Brain microvascular endothelial cell (primary cell): ENCODE measurements at regions not wholly inside any gene's neighbourhood (a gene's known extent, or its start where the extent isn't known, plus 50 kb on each side); places are given as distances from the start of the nearest gene placed in this dataset.

Source experiments
- DNase-seq: peaks from one replicate; pipeline ENCODE4 v3.0.0-alpha.2; 2020
- H3K27ac ChIP-seq: fragments of 250-450 bp; sonication (Bioruptor Pico); 2 replicates; pipeline ENCODE4 v1.5.1; 2020; ENCODE audit warnings: mild to moderate bottlenecking, moderate library complexity
- H3K27me3 ChIP-seq: fragments of 250-450 bp; sonication (Bioruptor Pico); replicated peaks from 2 replicates; pipeline ENCODE4 v1.5.1; 2020; ENCODE audit warnings: mild to moderate bottlenecking
- H3K36me3 ChIP-seq: fragments of 250-450 bp; sonication (Bioruptor Pico); replicated peaks from 2 replicates; pipeline ENCODE4 v1.5.1; 2020; ENCODE audit warnings: mild to moderate bottlenecking
- H3K4me3 ChIP-seq: 2 replicates; pipeline ENCODE4 v1.5.1; 2011; ENCODE audit warnings: low read depth, mild to moderate bottlenecking, control low read depth, low read length, moderate library complexity
- in situ Hi-C: cut with HindIII; loops from 2 replicates; pipeline ENCODE4 v1.10.0; 2017; ENCODE audit warnings: low sequenced_read_pairs, low pct_ligation_motif_present
- TF ChIP-seq, protein P1 (sequence below): IDR thresholded peaks from 2 replicates; pipeline ENCODE4 v1.5.1; 2011; ENCODE audit warnings: low read depth, mild to moderate bottlenecking, moderate library complexity, low read length, control low read depth, inconsistent platforms; ENCODE audit errors: missing control alignments

GRCh38 chr2:6111781-6112261 lies 419.6 kb downstream of the SOX11 start:
- Histone ChIP-seq H3K4me3 (no peak overlapping the region), H3K36me3 (no peaks in the 10 kb centered on the region), H3K27ac (no peak overlapping the region), H3K27me3 (no peaks in the 10 kb centered on the region)
- in situ Hi-C loops: no loop called here
- TF ChIP-seq, protein P1, sequence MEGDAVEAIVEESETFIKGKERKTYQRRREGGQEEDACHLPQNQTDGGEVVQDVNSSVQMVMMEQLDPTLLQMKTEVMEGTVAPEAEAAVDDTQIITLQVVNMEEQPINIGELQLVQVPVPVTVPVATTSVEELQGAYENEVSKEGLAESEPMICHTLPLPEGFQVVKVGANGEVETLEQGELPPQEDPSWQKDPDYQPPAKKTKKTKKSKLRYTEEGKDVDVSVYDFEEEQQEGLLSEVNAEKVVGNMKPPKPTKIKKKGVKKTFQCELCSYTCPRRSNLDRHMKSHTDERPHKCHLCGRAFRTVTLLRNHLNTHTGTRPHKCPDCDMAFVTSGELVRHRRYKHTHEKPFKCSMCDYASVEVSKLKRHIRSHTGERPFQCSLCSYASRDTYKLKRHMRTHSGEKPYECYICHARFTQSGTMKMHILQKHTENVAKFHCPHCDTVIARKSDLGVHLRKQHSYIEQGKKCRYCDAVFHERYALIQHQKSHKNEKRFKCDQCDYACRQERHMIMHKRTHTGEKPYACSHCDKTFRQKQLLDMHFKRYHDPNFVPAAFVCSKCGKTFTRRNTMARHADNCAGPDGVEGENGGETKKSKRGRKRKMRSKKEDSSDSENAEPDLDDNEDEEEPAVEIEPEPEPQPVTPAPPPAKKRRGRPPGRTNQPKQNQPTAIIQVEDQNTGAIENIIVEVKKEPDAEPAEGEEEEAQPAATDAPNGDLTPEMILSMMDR: no peak
- DNase-seq: no peak

GRCh38 chr2:6113786-6114185 lies 421.6 kb downstream of the SOX11 start:
- in situ Hi-C loops: no loop called here

GRCh38 chr2:6127718-6128117 lies 435.5 kb downstream of the SOX11 start:
- DNase-seq: no peak
- H3K4me3 ChIP-seq: no peak overlapping the region
- no peaks in the 10 kb centered on the region for H3K36me3 ChIP-seq
- in situ Hi-C loops: no loop called here
- H3K27me3 ChIP-seq: no peaks in the 10 kb centered on the region
- TF ChIP-seq, protein P1: no peak
- no peak overlapping the region for H3K27ac ChIP-seq

More at GRCh38 chr2:6113786-6114185, 421.6 kb downstream of the SOX11 start:
- no peak overlapping the region for H3K27ac ChIP-seq
- H3K36me3 ChIP-seq: no peaks in the 10 kb centered on the region
- H3K27me3 ChIP-seq: no peaks in the 10 kb centered on the region
- TF ChIP-seq, protein P1: no peak
- DNase-seq: no peak
- H3K4me3 ChIP-seq: no peak overlapping the region

DNA sequence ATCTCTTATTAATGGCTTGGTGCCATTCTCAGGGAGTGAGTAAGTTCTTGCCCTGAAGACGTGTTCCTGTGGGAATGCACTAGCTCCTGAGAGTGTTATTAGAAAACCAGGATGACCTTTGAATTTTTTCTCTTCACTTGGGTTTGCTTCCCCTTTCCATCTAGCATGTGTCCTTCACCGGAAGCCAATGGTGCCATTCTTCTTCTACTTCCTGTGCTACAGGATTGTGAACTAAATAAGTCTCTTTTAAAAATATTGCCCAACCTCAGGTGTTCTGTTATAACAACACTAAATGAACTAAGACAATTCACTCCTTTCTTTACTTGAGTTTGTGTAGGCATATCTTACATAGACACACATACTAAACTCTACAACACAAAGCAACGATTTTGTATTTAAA lies 447.0 kb downstream of the SOX11 start:
- no peaks in the 10 kb centered on the region for H3K27me3 ChIP-seq
- no peak overlapping the region for H3K4me3 ChIP-seq
- H3K36me3 ChIP-seq: no peaks in the 10 kb centered on the region
- TF ChIP-seq, protein P1: no peak
- in situ Hi-C loops: no loop called here
- DNase-seq: no peak
- no peak overlapping the region for H3K27ac ChIP-seq

- Histone ChIP-seq H3K27me3 (no peaks in the 10 kb centered on the region), H3K36me3 (no peaks in the 10 kb centered on the region), H3K4me3 (no peak overlapping the region), H3K27ac (no peak overlapping the region)
- in situ Hi-C loops: no loop called here
- TF ChIP-seq, protein P1: no peak
- DNase-seq: no peak
These were observed 447.7 kb downstream of the SOX11 start for GRCh38 chr2:6139916-6140315.

DNA sequence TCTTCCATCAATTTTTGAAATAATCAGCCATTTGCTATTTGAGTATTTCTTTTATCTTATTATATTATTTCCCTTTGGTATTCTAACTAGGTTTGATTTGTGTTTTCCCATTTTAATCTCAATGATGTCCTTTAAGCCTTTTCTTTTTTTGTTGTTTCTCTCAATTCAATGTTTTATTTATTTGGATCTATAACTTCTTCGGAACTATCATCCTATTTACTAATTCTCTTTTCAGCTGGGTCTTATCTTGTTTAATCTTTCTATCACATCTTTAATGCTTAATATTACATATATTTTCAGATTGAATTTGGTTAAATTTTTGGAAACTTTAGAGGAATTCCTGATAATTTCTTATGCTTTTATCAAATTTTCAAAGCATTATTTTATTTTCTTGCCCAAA lies 448.3 kb downstream of the SOX11 start:
- Histone ChIP-seq H3K4me3 (no peak overlapping the region), H3K36me3 (no peaks in the 10 kb centered on the region), H3K27ac (no peak overlapping the region), H3K27me3 (no peaks in the 10 kb centered on the region)
- TF ChIP-seq, protein P1: no peak
- in situ Hi-C loops: no loop called here
- DNase-seq: no peak
